ENCODE measurements at regions not wholly inside any gene's neighbourhood (a gene's known extent, or its start where the extent isn't known, plus 50 kb on each side); places are given as distances from the start of the nearest gene placed in this dataset.
"Not testable (repeated sequence)": the region's sequence is repeated elsewhere in the genome, so short reads cannot be mapped to it uniquely, and the experiment has no call there.

- DNase-seq (ENCODE audit: low read depth), result peak; percentile 76
- H3K4me3 ChIP-seq (ENCODE audit: low read depth, low read length), result peak overlapping the region; percentile 14
- TF ChIP-seq, protein P1, sequence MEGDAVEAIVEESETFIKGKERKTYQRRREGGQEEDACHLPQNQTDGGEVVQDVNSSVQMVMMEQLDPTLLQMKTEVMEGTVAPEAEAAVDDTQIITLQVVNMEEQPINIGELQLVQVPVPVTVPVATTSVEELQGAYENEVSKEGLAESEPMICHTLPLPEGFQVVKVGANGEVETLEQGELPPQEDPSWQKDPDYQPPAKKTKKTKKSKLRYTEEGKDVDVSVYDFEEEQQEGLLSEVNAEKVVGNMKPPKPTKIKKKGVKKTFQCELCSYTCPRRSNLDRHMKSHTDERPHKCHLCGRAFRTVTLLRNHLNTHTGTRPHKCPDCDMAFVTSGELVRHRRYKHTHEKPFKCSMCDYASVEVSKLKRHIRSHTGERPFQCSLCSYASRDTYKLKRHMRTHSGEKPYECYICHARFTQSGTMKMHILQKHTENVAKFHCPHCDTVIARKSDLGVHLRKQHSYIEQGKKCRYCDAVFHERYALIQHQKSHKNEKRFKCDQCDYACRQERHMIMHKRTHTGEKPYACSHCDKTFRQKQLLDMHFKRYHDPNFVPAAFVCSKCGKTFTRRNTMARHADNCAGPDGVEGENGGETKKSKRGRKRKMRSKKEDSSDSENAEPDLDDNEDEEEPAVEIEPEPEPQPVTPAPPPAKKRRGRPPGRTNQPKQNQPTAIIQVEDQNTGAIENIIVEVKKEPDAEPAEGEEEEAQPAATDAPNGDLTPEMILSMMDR (conservative IDR thresholded peaks at IDR 0.05; ENCODE audit: low read depth, low read length), result no peak
Observed at GRCh38 chr1:101130673-101131072, 105.1 kb upstream of the DPH5 start.

DNA sequence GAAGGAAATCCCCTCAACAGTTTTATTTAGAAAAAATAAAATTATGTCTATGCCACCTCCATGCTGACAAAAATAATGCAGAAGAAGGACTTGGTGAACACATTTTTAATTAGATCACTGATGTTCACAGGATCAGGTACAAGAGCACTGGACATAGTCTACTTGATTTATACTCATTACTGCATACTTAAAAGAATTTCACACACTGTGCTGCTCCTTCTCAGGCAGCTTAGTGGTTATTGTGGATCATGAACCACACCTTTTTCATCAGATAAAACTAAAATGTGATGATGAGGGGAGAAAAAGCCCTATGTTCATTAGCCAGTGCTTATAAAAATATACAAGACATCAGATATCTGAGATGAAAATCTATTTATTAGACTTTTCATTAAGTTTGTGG, 103.3 kb upstream of the DPH5 start:
- no peak overlapping the region for H3K4me3 ChIP-seq (ENCODE audit: low read depth, low read length)
- TF ChIP-seq, protein P1 (conservative IDR thresholded peaks at IDR 0.05; ENCODE audit: low read depth, low read length), result no peak
- no peak for DNase-seq (ENCODE audit: low read depth)

- no peak for DNase-seq (ENCODE audit: low read depth)
Observed at GRCh38 chr1:101128211-101128727, 102.7 kb upstream of the DPH5 start.

DNA sequence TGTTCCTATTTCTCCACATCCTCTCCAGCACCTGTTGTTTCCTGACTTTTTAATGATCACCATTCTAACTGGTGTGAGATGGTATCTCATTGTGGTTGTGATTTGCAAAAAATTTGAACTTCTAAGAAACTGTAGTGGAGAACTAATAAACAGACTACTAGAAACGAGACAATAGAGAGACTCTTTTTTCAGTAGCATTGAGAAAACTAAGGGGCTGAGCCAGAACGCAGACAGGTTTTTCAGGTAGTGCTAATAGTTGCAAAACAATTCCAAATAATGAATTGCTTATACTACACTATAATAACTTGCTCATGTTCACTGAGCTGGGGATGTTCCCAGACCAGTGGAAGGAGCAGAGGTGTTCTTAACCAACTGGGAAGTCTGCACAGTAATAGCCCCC, 98.8 kb upstream of the DPH5 start:
- TF ChIP-seq, protein P1 (conservative IDR thresholded peaks at IDR 0.05; ENCODE audit: low read depth, low read length), result no peak
- no peak for DNase-seq (ENCODE audit: low read depth)
- no peak overlapping the region for H3K4me3 ChIP-seq (ENCODE audit: low read depth, low read length)

More at GRCh38 chr1:101128211-101128727, 102.7 kb upstream of the DPH5 start:
- H3K4me3 ChIP-seq (ENCODE audit: low read depth, low read length), result no peak overlapping the region
- TF ChIP-seq, protein P1 (conservative IDR thresholded peaks at IDR 0.05; ENCODE audit: low read depth, low read length), result no peak

DNA sequence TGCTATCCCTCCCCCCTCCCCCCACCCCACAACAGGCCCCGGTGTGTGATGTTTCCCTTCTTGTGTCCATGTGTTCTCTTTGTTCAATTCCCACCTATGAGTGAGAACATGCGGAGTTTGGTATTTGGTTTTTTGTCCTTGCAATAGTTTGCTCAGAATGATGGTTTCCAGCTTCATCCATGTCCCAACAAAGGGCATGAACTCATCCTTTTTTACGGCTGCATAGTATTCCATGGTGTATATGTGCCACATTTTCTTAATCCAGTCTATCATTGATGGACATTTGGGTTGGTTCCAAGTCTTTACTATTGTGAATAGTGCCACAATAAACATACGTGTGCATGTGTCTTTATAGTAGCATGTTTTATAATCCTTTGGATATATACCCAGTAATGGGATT, 98.3 kb upstream of the DPH5 start:
- DNase-seq (ENCODE audit: low read depth); H3K4me3 ChIP-seq (ENCODE audit: low read depth, low read length): not testable (repeated sequence)

- DNase-seq (ENCODE audit: low read depth), result no peak
- TF ChIP-seq, protein P1 (conservative IDR thresholded peaks at IDR 0.05; ENCODE audit: low read depth, low read length), result no peak
- H3K4me3 ChIP-seq (ENCODE audit: low read depth, low read length), result no peak overlapping the region
Observed at GRCh38 chr1:101122452-101123166, 97.0 kb upstream of the DPH5 start.

GRCh38 chr1:101121975-101122374, 96.4 kb upstream of the DPH5 start:
- DNase-seq (ENCODE audit: low read depth), result no peak
- H3K4me3 ChIP-seq (ENCODE audit: low read depth, low read length), result no peak overlapping the region
- TF ChIP-seq, protein P1 (conservative IDR thresholded peaks at IDR 0.05; ENCODE audit: low read depth, low read length), result no peak
